Nephron (organoid): ENCODE measurements at regions not wholly inside any gene's neighbourhood (a gene's known extent, or its start where the extent isn't known, plus 50 kb on each side); places are given as distances from the start of the nearest gene placed in this dataset.

Experiments used
- H3K27ac Mint-ChIP-seq, 3 experiments: 2 replicates each; pipeline ENCODE4 v1.8.0; 2020; ENCODE audit warnings: mixed read lengths in 3 of 3, mild to moderate bottlenecking in 2 of 3, moderate library complexity in 1 of 3
- H3K27me3 Mint-ChIP-seq: 2 replicates; pipeline ENCODE4 v1.8.0; 2021; ENCODE audit warnings: low read depth, mild to moderate bottlenecking, moderate library complexity, mixed read lengths
- H3K36me3 Mint-ChIP-seq: 2 replicates; pipeline ENCODE4 v1.8.0; 2020; ENCODE audit warnings: low read depth, mixed read lengths
- H3K4me1 Mint-ChIP-seq: 2 replicates; pipeline ENCODE4 v1.8.0; 2020; ENCODE audit warnings: mixed read lengths
- H3K4me3 Mint-ChIP-seq, 3 experiments: 2 replicates each; pipeline ENCODE4 v1.8.0; 2020; ENCODE audit warnings: mild to moderate bottlenecking in 3 of 3, mixed read lengths in 3 of 3, moderate library complexity in 2 of 3
- H3K9me3 Mint-ChIP-seq: 2 replicates; pipeline ENCODE4 v1.8.0; 2020; ENCODE audit warnings: mixed read lengths
- TF ChIP-seq, protein P1 (sequence below), 3 experiments: fragments of 200-600 bp; sonication (generic); IDR thresholded peaks; one replicate each; pipeline ENCODE4 v1.5.0; 2021; ENCODE audit warnings: antibody characterized with exemption in 3 of 3; ENCODE audit not compliant: unreplicated experiment in 3 of 3

DNA sequence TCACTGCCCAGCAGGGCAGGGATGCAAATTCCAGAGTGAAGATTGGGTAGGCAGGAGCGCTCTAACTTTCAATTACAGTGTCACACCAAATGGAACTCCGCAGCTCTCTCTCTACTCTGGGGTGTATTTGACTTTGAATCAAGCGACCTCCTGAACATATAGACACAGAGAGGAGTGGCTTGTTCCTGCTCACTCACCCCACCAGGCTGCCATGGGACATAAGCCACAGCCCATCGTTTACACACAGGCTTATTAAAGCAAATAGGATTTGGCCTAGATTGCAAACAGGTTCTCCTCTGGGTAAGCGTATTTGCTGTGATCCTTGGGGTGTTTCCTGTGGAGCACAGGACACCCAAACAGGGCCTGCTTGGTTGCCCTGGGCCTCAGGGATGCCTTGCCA lies 281.6 kb upstream of the CCL2 start:
- no peak overlapping the region for H3K4me3 Mint-ChIP-seq
- TF ChIP-seq, protein P1, sequence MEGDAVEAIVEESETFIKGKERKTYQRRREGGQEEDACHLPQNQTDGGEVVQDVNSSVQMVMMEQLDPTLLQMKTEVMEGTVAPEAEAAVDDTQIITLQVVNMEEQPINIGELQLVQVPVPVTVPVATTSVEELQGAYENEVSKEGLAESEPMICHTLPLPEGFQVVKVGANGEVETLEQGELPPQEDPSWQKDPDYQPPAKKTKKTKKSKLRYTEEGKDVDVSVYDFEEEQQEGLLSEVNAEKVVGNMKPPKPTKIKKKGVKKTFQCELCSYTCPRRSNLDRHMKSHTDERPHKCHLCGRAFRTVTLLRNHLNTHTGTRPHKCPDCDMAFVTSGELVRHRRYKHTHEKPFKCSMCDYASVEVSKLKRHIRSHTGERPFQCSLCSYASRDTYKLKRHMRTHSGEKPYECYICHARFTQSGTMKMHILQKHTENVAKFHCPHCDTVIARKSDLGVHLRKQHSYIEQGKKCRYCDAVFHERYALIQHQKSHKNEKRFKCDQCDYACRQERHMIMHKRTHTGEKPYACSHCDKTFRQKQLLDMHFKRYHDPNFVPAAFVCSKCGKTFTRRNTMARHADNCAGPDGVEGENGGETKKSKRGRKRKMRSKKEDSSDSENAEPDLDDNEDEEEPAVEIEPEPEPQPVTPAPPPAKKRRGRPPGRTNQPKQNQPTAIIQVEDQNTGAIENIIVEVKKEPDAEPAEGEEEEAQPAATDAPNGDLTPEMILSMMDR (IDR thresholded peaks at IDR 0.05; ENCODE audit: unreplicated experiment in 3 of 3), result no peak
- no peak overlapping the region for H3K27ac Mint-ChIP-seq
- no peaks in the 10 kb centered on the region for H3K36me3 Mint-ChIP-seq
- H3K27me3 Mint-ChIP-seq, result peaks cover 53% of the 10 kb centered on the region
- peaks cover 18% of the 10 kb centered on the region for H3K4me1 Mint-ChIP-seq
- H3K9me3 Mint-ChIP-seq, result peaks cover 3% of the 10 kb centered on the region

DNA sequence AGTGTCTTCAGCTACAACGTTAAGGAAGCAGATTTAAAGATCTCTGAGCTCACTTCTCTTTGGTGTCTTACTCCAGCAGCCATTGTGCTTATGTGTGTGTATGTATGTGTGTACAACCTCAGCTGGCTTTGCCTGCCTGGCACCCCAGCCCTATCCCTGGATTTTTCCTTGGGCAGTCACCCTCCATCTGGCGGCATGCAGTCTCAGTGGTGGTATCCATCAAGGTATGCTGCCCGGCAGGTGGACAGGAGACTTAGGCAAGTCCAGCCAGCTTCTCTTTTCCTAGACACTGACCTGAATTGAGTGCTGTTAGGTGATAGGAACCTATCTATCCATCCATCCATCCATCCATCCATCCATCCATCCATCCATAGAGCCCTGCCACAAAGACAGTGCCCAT lies 280.8 kb upstream of the CCL2 start:
- peaks cover 3% of the 10 kb centered on the region for H3K9me3 Mint-ChIP-seq
- H3K36me3 Mint-ChIP-seq, result no peaks in the 10 kb centered on the region
- H3K4me1 Mint-ChIP-seq, result peaks cover 25% of the 10 kb centered on the region
- peaks cover 55% of the 10 kb centered on the region for H3K27me3 Mint-ChIP-seq
- no peak overlapping the region for H3K27ac Mint-ChIP-seq
- TF ChIP-seq, protein P1 (IDR thresholded peaks at IDR 0.05; ENCODE audit: unreplicated experiment in 3 of 3), result no peak
- no peak overlapping the region for H3K4me3 Mint-ChIP-seq

DNA sequence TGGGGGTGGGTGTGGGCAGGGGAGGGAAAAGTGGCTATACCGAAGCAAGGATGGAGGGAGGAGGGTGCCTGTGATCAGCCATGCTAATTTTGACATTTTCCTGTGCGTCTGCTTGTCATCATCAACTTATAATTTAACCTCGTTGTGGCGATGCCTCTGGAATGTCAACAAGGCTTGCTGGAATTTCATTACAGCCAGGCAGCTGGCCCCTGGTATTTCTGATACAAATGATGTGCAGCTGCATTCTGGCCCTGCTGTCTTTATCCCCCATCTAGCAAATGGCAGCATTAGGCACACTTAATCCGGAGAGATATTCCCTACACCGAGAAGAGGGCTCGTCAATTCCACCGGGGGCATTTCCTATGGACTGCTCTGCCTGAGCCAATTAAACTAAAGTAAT lies 278.3 kb upstream of the CCL2 start:
- H3K4me1 Mint-ChIP-seq, result peaks cover 41% of the 10 kb centered on the region
- TF ChIP-seq, protein P1 (IDR thresholded peaks at IDR 0.05; ENCODE audit: unreplicated experiment in 3 of 3), result no peak

DNA sequence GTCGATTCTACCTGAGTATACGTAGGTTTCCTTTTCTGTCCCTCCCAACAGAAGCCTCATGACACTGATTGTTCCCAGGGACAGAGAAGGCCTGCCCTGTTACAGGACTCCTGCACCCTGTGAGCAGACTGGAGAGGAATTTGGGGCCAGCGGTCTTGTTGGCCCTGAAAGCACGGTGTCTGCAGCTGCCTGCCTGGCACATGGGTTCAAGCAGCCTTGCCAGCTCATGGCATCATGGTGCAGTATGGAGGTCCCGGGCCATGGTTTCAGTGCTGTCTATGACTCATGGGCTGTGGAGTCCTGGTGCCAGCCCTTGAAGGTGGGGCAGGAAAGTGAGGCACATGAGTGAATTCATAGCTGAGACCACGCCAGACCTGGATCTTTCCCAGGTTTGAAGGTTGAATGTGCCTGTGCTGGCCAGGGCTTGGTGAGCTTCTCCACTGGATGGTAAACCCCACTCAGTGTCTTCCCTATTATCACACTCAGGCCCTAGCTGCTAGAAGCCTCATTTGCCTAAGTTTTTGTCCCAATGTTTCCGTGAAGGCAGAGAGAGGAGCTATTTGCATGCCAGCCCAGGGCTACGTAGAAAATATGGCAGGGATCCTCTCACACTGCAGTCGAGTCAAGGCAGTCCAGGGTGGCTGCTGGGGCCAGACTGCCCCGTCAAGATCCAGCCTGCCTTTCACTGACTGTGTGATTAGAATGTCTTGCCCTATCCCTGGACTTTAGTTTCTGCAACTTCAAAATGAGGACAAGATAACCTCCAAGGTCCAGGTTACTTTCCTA lies 277.2 kb upstream of the CCL2 start:
- Mint-ChIP-seq H3K9me3 (peaks cover 3% of the 10 kb centered on the region), H3K36me3 (no peaks in the 10 kb centered on the region), H3K4me1 (peaks cover 48% of the 10 kb centered on the region), H3K27ac (no peak overlapping the region), H3K27me3 (peaks cover 43% of the 10 kb centered on the region), H3K4me3 (peak overlapping the region in 1 of 3 experiments; percentile 8)
- TF ChIP-seq, protein P1 (IDR thresholded peaks at IDR 0.05; ENCODE audit: unreplicated experiment in 3 of 3), result no peak

More for the DNA sequence above, 278.3 kb upstream of the CCL2 start:
- peak overlapping the region in 1 of 3 experiments; percentile 8 for H3K4me3 Mint-ChIP-seq
- no peaks in the 10 kb centered on the region for H3K36me3 Mint-ChIP-seq
- no peak overlapping the region for H3K27ac Mint-ChIP-seq
- H3K27me3 Mint-ChIP-seq, result peaks cover 44% of the 10 kb centered on the region
- peaks cover 3% of the 10 kb centered on the region for H3K9me3 Mint-ChIP-seq

DNA sequence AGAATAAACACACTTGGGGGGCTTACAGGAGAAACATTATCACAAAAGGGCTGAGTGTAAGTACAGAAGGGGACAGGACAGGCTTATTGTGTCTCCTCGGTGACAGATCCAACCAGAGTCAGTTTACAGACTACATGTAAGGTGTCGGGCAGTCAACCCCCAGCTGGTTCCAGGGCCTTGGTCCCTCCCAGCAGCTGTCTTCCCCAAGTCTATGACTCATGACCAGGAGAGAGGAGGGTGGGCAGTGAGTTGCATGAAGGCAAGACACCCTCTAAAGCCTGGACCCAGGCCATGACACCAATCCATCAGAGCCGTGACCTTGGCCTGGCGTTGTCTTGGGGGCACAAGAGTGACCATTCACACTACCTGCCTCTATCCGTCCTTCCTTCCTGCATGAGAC lies 276.2 kb upstream of the CCL2 start:
- Mint-ChIP-seq H3K27ac (no peak overlapping the region), H3K9me3 (peaks cover 3% of the 10 kb centered on the region), H3K27me3 (peaks cover 33% of the 10 kb centered on the region)

More for the DNA sequence above, 276.2 kb upstream of the CCL2 start:
- Mint-ChIP-seq H3K4me3 (peak overlapping the region in 1 of 3 experiments; percentile 8), H3K36me3 (no peaks in the 10 kb centered on the region), H3K4me1 (peaks cover 54% of the 10 kb centered on the region)
- TF ChIP-seq, protein P1 (IDR thresholded peaks at IDR 0.05; ENCODE audit: unreplicated experiment in 3 of 3), result no peak
